ENCODE measurements at regions not wholly inside any gene's neighbourhood (a gene's known extent, or its start where the extent isn't known, plus 50 kb on each side); places are given as distances from the start of the nearest gene placed in this dataset.

DNA sequence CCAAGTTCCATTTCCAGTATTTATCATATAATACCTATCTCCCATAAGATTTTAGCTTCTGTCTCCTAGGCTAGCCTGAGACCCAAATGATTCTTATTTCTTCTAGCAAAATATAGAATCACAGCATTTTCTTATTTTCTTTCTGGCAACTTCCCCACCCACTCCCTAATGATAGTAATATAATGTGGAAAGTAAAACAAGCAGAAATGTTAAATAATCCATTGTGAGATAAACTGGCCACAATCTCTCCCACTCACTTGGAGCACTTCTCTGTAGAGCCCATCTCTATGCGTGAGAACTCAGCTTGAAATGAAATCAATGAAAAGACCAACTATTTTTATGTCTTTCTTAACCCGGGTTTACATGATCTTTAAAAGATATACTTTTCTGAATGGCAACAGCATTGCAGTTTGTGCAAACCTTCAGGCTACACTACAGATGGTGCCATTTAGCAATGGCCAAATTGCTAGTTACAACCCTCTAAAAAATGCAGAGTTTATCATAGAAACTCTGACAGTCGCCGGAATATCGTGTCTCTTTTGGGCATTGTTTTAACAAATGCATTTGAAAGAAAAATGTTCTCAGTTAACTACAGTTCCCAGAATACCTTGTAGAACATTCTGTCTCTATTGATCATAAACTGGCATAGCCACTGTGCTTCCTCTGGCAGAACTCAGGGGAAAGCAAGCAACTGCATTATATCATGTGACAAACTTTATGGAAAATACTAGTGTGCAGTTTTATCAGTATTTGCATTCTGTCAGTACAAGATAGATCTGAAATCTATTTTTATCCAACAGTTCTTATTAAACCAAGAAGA, 1407.4 kb upstream of the ZEB2 start:
- TF ChIP-seq, protein P1, sequence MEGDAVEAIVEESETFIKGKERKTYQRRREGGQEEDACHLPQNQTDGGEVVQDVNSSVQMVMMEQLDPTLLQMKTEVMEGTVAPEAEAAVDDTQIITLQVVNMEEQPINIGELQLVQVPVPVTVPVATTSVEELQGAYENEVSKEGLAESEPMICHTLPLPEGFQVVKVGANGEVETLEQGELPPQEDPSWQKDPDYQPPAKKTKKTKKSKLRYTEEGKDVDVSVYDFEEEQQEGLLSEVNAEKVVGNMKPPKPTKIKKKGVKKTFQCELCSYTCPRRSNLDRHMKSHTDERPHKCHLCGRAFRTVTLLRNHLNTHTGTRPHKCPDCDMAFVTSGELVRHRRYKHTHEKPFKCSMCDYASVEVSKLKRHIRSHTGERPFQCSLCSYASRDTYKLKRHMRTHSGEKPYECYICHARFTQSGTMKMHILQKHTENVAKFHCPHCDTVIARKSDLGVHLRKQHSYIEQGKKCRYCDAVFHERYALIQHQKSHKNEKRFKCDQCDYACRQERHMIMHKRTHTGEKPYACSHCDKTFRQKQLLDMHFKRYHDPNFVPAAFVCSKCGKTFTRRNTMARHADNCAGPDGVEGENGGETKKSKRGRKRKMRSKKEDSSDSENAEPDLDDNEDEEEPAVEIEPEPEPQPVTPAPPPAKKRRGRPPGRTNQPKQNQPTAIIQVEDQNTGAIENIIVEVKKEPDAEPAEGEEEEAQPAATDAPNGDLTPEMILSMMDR (IDR thresholded peaks at IDR 0.05; ENCODE audit: extremely low read depth, insufficient read depth, missing control alignments) = no peak
- DNase-seq (ENCODE audit: low spot score) = no peak
- in situ Hi-C loops (cut with MboI; ENCODE audit: low pct_unique_long_range_greater_than_20kb, low sequenced_read_pairs, unreplicated experiment) = no loop called here

DNA sequence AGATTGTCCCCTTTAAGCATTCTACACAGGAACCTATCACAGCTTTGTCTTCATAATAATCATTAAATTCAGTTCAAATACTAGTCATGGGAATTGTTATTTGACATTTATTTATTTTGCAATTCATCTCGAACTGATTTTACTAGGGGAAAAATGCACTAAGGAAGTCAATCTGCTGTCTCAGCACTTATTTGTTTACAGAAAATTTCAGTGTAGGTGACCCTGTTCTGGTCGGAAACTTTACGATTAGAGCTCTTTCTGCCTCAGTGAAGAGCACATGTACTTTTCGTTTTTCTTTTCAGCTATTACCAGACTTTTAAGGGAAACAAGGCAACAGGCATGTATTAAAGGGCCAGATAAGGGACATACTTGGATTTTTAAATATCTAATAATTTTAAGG, 1405.7 kb upstream of the ZEB2 start:
- TF ChIP-seq, protein P1 (IDR thresholded peaks at IDR 0.05; ENCODE audit: extremely low read depth, insufficient read depth, missing control alignments) = no peak
- DNase-seq (ENCODE audit: low spot score) = no peak
- in situ Hi-C loops (cut with MboI; ENCODE audit: low pct_unique_long_range_greater_than_20kb, low sequenced_read_pairs, unreplicated experiment) = no loop called here

DNA sequence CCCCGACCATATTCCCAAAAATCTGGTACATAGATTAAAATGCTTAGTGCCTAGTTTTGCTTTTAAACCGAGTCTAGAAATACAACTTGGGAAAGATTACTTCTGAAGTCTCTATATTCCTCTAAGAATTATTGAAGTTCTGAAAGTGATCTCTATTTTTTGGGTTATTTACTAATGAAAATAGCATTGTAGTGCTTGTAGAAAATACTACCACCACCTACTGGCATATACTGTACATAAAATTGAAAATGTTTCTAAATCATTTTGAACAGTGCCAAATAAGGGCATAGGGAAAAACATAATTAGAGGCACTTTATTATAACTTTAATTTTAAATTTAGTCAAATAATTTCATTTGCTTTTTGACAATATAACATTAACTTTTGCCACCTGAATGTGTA, 1399.6 kb upstream of the ZEB2 start:
- DNase-seq (ENCODE audit: low spot score) = no peak
- in situ Hi-C loops (cut with MboI; ENCODE audit: low pct_unique_long_range_greater_than_20kb, low sequenced_read_pairs, unreplicated experiment) = no loop called here
- TF ChIP-seq, protein P1 (IDR thresholded peaks at IDR 0.05; ENCODE audit: extremely low read depth, insufficient read depth, missing control alignments) = no peak

DNA sequence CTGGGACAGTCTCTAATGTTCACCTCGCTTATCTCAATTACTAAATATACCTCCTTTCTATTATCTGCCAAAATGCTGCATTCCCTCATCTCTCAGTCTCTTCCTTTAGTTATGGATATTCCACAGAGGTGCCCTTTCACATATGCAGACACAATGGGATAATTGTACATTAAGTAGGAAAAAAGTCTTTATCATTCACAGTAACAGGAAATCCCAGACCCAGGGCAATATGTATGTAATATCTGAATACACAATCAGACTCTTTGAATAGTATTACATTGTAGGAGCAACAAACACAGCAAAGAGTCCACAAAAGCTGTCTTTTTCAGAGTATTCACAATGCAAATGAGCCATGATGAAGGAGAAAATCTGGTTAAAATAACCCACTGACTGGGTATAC, 1399.0 kb upstream of the ZEB2 start:
- no peak for DNase-seq (ENCODE audit: low spot score)
- in situ Hi-C loops (cut with MboI; ENCODE audit: low pct_unique_long_range_greater_than_20kb, low sequenced_read_pairs, unreplicated experiment) = no loop called here
- TF ChIP-seq, protein P1 (IDR thresholded peaks at IDR 0.05; ENCODE audit: extremely low read depth, insufficient read depth, missing control alignments) = no peak

DNA sequence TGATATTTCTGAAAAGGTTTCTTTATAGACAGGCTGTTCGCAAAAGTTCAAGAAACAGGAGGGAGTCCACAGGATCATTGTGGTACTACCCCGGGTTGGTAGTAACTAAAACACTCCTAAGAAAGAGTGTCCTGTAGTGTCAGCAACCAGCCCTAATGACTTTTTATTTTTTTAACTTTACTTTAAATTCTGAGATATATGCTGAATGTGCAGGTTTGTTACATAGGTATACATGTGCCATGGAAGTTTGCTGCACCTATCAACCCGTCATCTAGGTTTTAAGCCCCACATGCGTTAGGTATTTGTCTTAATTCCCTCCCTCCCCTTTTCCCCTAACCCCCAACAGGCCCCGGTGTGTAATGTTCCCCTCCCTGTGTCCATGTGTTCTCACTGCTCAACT, 1396.9 kb upstream of the ZEB2 start:
- TF ChIP-seq, protein P1 (IDR thresholded peaks at IDR 0.05; ENCODE audit: extremely low read depth, insufficient read depth, missing control alignments) = no peak
- DNase-seq (ENCODE audit: low spot score) = no peak
- in situ Hi-C loops (cut with MboI; ENCODE audit: low pct_unique_long_range_greater_than_20kb, low sequenced_read_pairs, unreplicated experiment) = no loop called here

DNA sequence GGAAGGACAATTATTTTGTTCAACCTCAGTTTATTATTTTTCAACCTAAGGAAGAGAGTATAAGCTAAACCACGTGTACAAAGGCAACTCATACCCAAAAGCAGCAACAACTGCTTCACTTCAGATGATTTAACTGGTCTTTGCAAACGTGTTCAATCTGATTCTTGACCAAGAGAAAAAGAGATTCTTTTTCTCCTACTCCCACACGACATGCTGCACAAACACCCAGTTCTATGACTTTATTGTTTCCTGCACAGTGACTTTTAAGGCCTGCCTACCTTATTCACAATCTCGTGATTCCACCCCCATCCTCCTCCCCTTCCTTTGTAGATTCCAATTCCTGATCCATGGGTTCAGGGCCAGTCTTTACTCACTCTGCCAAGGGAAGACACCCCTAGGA, 1394.8 kb upstream of the ZEB2 start:
- in situ Hi-C loops (cut with MboI; ENCODE audit: low pct_unique_long_range_greater_than_20kb, low sequenced_read_pairs, unreplicated experiment) = no loop called here
- TF ChIP-seq, protein P1 (IDR thresholded peaks at IDR 0.05; ENCODE audit: extremely low read depth, insufficient read depth, missing control alignments) = no peak
- no peak for DNase-seq (ENCODE audit: low spot score)

All from GM13977 (cell line).